SK-N-SH (cell line): ENCODE measurements at regions not wholly inside any gene's neighbourhood (a gene's known extent, or its start where the extent isn't known, plus 50 kb on each side); places are given as distances from the start of the nearest gene placed in this dataset.

Experiments used
- CTCF ChIA-PET: fragments of 300-600, 350-600 bp; formaldehyde crosslinking; extraction: SDS; loops from one replicate; lab custom pipeline; 2021; lab: Yijun Ruan, JAX
- POLR2A ChIA-PET: fragments of 350-600 bp; sonication (Branson Sonifier 250); formaldehyde crosslinking; extraction: SDS; loops from one replicate; lab custom pipeline; 2020; ENCODE audit warnings: antibody characterized with exemption, inconsistent platforms; lab: Yijun Ruan, JAX
- DNase-seq: peaks from one replicate; pipeline ENCODE4 v3.0.0; 2012
- H2AFZ ChIP-seq: fragments of 200-600 bp; sonication (generic); 2 replicates; pipeline ENCODE4 v1.8.1; 2016; ENCODE audit warnings: antibody characterized with exemption, mild to moderate bottlenecking, low read depth
- H3F3A ChIP-seq: fragments of 200-600 bp; sonication (generic); replicated peaks from 2 replicates; pipeline ENCODE3; 2016; ENCODE audit warnings: antibody characterized with exemption, mild to moderate bottlenecking; ENCODE audit not compliant: insufficient read depth
- H3K27ac ChIP-seq, 2 experiments: fragments of 200-500 bp in 1 of 2; fragments of 200-600 bp in 1 of 2; sonication (Bioruptor generic) in 1 of 2; sonication (generic), shearing (Covaris generic) in 1 of 2; 2 replicates each; pipeline versions ENCODE4 v1.5.1 to v1.6.1; 2014 to 2016; ENCODE audit warnings: low read depth in 2 of 2, inconsistent platforms in 1 of 2, low read length in 1 of 2, mild to moderate bottlenecking in 1 of 2, mixed read lengths in 1 of 2
- H3K27me3 ChIP-seq: fragments of 200-600 bp; sonication (generic), shearing (Covaris generic); 2 replicates; pipeline ENCODE4 v1.6.1; 2016; ENCODE audit warnings: mixed run types; ENCODE audit not compliant: insufficient read depth
- H3K36me3 ChIP-seq, 2 experiments: fragments of 200-500 bp in 1 of 2; fragments of 200-600 bp in 1 of 2; sonication (Bioruptor generic) in 1 of 2; sonication (generic) in 1 of 2; replicated peaks in 1 of 2; 2 replicates each; pipeline versions ENCODE3 to v1.5.1; 2014 to 2016; ENCODE audit warnings: low read length in 1 of 2, mild to moderate bottlenecking in 1 of 2; ENCODE audit not compliant: insufficient read depth in 2 of 2, control insufficient read depth in 1 of 2
- H3K4me1 ChIP-seq, 2 experiments: fragments of 200-500 bp in 1 of 2; fragments of 200-600 bp in 1 of 2; sonication (Bioruptor generic) in 1 of 2; sonication (generic), shearing (Covaris generic) in 1 of 2; 2 replicates each; pipeline versions ENCODE4 v1.5.1 to v1.6.1; 2014 to 2016; ENCODE audit warnings: low read depth in 1 of 2, low read length in 1 of 2, mixed run types in 1 of 2; ENCODE audit not compliant: insufficient read depth in 2 of 2, control insufficient read depth in 1 of 2
- H3K4me2 ChIP-seq: fragments of 200-600 bp; sonication (generic), shearing (Covaris generic); 2 replicates; pipeline ENCODE4 v1.6.1; 2017; ENCODE audit warnings: mixed run types
- H3K4me3 ChIP-seq, 2 experiments: fragments of 200-500 bp in 1 of 2; fragments of 200-600 bp in 1 of 2; sonication (Bioruptor generic) in 1 of 2; sonication (generic), shearing (Covaris generic) in 1 of 2; 2 replicates each; pipeline versions ENCODE4 v1.5.1 to v1.8.1; 2014 to 2016; ENCODE audit warnings: low read depth in 2 of 2, inconsistent platforms in 1 of 2, low read length in 1 of 2, mild to moderate bottlenecking in 1 of 2, mixed read lengths in 1 of 2, moderate library complexity in 1 of 2
- H3K79me2 ChIP-seq: fragments of 200-600 bp; sonication (generic); 2 replicates; pipeline ENCODE4 v1.8.1; 2017; ENCODE audit warnings: mild to moderate bottlenecking; ENCODE audit not compliant: insufficient read depth
- H3K9ac ChIP-seq: fragments of 200-600 bp; sonication (generic); 2 replicates; pipeline ENCODE4 v1.6.1; 2017; ENCODE audit warnings: mixed run types
- H3K9me2 ChIP-seq: fragments of 200-600 bp; sonication (generic); 2 replicates; pipeline ENCODE4 v1.6.1; 2017; ENCODE audit warnings: mixed run types
- H3K9me3 ChIP-seq: fragments of 200-600 bp; sonication (generic); 2 replicates; pipeline ENCODE4 v1.6.1; 2017; ENCODE audit warnings: mixed run types, mild to moderate bottlenecking, moderate library complexity
- H4K20me1 ChIP-seq: fragments of 200-600 bp; sonication (generic); 2 replicates; pipeline ENCODE4 v1.6.1; 2017; ENCODE audit warnings: mild to moderate bottlenecking, mixed run types; ENCODE audit not compliant: insufficient read depth
- CHD2 ChIP-seq: fragments of 150-350 bp; IDR thresholded peaks from 2 replicates; pipeline ENCODE4 v1.6.1; 2018; ENCODE audit warnings: low read length; ENCODE audit not compliant: partially characterized antibody
- FOSL2 ChIP-seq: IDR thresholded peaks from 2 replicates; pipeline ENCODE4 v1.4.0; 2012; ENCODE audit warnings: low read depth, mild to moderate bottlenecking, moderate library complexity, borderline replicate concordance
- GABPA ChIP-seq: IDR thresholded peaks from 2 replicates; pipeline ENCODE4 v1.4.0; 2012; ENCODE audit warnings: low read depth, mild to moderate bottlenecking
- MEF2A ChIP-seq: IDR thresholded peaks from 2 replicates; pipeline ENCODE4 v1.4.0; 2012; ENCODE audit warnings: low read depth, borderline replicate concordance
- NRF1 ChIP-seq: IDR thresholded peaks from 2 replicates; pipeline ENCODE4 v1.6.1; 2012; ENCODE audit warnings: low read depth, mild to moderate bottlenecking, low read length
- RXRA ChIP-seq: IDR thresholded peaks from 2 replicates; pipeline ENCODE4 v1.4.0; 2012; ENCODE audit warnings: low read depth, mild to moderate bottlenecking, borderline replicate concordance
- SIN3A ChIP-seq: IDR thresholded peaks from 2 replicates; pipeline ENCODE4 v1.6.1; 2012; ENCODE audit warnings: low read depth, mild to moderate bottlenecking, low read length, moderate library complexity, borderline replicate concordance
- SMC3 ChIP-seq: IDR thresholded peaks from 2 replicates; pipeline ENCODE4 v1.6.1; 2012; ENCODE audit warnings: low read depth, low read length, improper control_type of control experiment
- YY1 ChIP-seq: IDR thresholded peaks from 2 replicates; pipeline ENCODE4 v1.4.0; 2012; ENCODE audit warnings: low read depth, mild to moderate bottlenecking
- WGBS: methylation state at CpG from one replicate; pipeline ENCODE4 v1.1.6; 2017; ENCODE audit warnings: low lambda C conversion rate; 5-methylcytosine and 5-hydroxymethylcytosine counted together
- TF ChIP-seq, protein P1 (sequence below): fragments of 150-350 bp; IDR thresholded peaks from 2 replicates; pipeline ENCODE4 v1.6.1; 2017; ENCODE audit warnings: antibody characterized with exemption, low read length, low read depth, borderline replicate concordance
- TF ChIP-seq, protein P2 (sequence below): fragments of 200-600 bp; sonication (generic); IDR thresholded peaks from 2 replicates; pipeline ENCODE4 v1.6.1; 2017; ENCODE audit warnings: antibody characterized with exemption, mild to moderate bottlenecking, moderate library complexity
- TF ChIP-seq, protein P3 (sequence below): IDR thresholded peaks from 2 replicates; pipeline ENCODE4; 2012
- TF ChIP-seq, protein P4 (sequence below): IDR thresholded peaks from 2 replicates; pipeline ENCODE4 v1.6.1; 2012; ENCODE audit warnings: mild to moderate bottlenecking, low read depth, low read length, moderate library complexity

DNA sequence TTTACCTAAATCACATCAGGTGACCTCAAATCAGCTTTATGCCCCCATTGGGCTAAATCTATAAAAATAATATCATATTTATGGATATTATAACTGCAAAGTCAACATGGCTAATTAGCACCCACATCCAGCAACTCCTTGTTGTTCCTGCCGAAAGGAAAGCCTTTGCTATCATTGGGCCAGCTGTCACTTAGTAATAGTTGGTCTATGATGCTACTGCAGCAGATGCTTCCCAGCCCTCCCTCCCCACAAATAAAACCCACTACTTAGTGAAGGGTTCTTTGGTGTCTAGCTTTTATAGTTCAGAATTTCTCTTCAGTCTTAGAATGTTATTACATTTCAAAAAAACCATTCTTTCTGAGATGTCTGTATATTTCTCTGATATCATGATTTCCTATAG is 116.9 kb upstream of the ENPEP start:
- Histone ChIP-seq H3K27ac (no peak overlapping the region), H3K9me2 (no peaks in the 10 kb centered on the region), H3K4me3 (no peak overlapping the region), H2AFZ (no peak overlapping the region), H4K20me1 (no peaks in the 10 kb centered on the region), H3K4me1 (no peaks in the 10 kb centered on the region), H3K36me3 (no peaks in the 10 kb centered on the region), H3K9ac (no peak overlapping the region), H3K79me2 (no peaks in the 10 kb centered on the region), H3K27me3 (no peaks in the 10 kb centered on the region), H3K9me3 (no peaks in the 10 kb centered on the region), H3F3A (no peaks in the 10 kb centered on the region), H3K4me2 (no peak overlapping the region)
- TF ChIP-seq GABPA = no peak
- TF ChIP-seq SIN3A = no peak
- no peak for TF ChIP-seq RXRA
- no peak for TF ChIP-seq SMC3
- TF ChIP-seq CHD2 = no peak
- TF ChIP-seq, protein P1, sequence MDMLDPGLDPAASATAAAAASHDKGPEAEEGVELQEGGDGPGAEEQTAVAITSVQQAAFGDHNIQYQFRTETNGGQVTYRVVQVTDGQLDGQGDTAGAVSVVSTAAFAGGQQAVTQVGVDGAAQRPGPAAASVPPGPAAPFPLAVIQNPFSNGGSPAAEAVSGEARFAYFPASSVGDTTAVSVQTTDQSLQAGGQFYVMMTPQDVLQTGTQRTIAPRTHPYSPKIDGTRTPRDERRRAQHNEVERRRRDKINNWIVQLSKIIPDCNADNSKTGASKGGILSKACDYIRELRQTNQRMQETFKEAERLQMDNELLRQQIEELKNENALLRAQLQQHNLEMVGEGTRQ = no peak
- TF ChIP-seq, protein P2, sequence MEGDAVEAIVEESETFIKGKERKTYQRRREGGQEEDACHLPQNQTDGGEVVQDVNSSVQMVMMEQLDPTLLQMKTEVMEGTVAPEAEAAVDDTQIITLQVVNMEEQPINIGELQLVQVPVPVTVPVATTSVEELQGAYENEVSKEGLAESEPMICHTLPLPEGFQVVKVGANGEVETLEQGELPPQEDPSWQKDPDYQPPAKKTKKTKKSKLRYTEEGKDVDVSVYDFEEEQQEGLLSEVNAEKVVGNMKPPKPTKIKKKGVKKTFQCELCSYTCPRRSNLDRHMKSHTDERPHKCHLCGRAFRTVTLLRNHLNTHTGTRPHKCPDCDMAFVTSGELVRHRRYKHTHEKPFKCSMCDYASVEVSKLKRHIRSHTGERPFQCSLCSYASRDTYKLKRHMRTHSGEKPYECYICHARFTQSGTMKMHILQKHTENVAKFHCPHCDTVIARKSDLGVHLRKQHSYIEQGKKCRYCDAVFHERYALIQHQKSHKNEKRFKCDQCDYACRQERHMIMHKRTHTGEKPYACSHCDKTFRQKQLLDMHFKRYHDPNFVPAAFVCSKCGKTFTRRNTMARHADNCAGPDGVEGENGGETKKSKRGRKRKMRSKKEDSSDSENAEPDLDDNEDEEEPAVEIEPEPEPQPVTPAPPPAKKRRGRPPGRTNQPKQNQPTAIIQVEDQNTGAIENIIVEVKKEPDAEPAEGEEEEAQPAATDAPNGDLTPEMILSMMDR = no peak
- TF ChIP-seq FOSL2 = no peak
- TF ChIP-seq, protein P3, sequence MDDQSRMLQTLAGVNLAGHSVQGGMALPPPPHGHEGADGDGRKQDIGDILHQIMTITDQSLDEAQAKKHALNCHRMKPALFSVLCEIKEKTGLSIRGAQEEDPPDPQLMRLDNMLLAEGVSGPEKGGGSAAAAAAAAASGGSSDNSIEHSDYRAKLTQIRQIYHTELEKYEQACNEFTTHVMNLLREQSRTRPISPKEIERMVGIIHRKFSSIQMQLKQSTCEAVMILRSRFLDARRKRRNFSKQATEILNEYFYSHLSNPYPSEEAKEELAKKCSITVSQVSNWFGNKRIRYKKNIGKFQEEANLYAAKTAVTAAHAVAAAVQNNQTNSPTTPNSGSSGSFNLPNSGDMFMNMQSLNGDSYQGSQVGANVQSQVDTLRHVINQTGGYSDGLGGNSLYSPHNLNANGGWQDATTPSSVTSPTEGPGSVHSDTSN = no peak
- no peak for TF ChIP-seq YY1
- TF ChIP-seq MEF2A = no peak
- TF ChIP-seq NRF1 = no peak
- TF ChIP-seq, protein P4, sequence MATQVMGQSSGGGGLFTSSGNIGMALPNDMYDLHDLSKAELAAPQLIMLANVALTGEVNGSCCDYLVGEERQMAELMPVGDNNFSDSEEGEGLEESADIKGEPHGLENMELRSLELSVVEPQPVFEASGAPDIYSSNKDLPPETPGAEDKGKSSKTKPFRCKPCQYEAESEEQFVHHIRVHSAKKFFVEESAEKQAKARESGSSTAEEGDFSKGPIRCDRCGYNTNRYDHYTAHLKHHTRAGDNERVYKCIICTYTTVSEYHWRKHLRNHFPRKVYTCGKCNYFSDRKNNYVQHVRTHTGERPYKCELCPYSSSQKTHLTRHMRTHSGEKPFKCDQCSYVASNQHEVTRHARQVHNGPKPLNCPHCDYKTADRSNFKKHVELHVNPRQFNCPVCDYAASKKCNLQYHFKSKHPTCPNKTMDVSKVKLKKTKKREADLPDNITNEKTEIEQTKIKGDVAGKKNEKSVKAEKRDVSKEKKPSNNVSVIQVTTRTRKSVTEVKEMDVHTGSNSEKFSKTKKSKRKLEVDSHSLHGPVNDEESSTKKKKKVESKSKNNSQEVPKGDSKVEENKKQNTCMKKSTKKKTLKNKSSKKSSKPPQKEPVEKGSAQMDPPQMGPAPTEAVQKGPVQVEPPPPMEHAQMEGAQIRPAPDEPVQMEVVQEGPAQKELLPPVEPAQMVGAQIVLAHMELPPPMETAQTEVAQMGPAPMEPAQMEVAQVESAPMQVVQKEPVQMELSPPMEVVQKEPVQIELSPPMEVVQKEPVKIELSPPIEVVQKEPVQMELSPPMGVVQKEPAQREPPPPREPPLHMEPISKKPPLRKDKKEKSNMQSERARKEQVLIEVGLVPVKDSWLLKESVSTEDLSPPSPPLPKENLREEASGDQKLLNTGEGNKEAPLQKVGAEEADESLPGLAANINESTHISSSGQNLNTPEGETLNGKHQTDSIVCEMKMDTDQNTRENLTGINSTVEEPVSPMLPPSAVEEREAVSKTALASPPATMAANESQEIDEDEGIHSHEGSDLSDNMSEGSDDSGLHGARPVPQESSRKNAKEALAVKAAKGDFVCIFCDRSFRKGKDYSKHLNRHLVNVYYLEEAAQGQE = no peak
- ChIA-PET POLR2A (no interaction called here), CTCF (no interaction called here)
- DNase-seq = no peak
- 16% methylated on average over 1 of the region's 1 CpG for WGBS
